ENCODE measurements at regions not wholly inside any gene's neighbourhood (a gene's known extent, or its start where the extent isn't known, plus 50 kb on each side); places are given as distances from the start of the nearest gene placed in this dataset.

- TF ChIP-seq CTCF (IDR thresholded peaks at IDR 0.05; ENCODE audit: insufficient read depth, low read length) (no peak), POLR2AphosphoS5 (IDR thresholded peaks at IDR 0.05; ENCODE audit: low read depth) (no peak)
Measured at GRCh38 chr4:117740736-117741135, 293.6 kb upstream of the NDST3 start.
